ENCODE measurements at regions not wholly inside any gene's neighbourhood (a gene's known extent, or its start where the extent isn't known, plus 50 kb on each side); places are given as distances from the start of the nearest gene placed in this dataset.
"Not testable (repeated sequence)": the region's sequence is repeated elsewhere in the genome, so short reads cannot be mapped to it uniquely, and the experiment has no call there.

GRCh38 chr3:106836906-106837305 is 540.3 kb upstream of the CCDC54 start:
- DNase-seq: no peak

- no peak for DNase-seq
These were observed 539.6 kb upstream of the CCDC54 start for GRCh38 chr3:106837616-106838015.

GRCh38 chr3:106839576-106840280 is 537.5 kb upstream of the CCDC54 start:
- DNase-seq: no peak

- DNase-seq: no peak
These were observed 536.9 kb upstream of the CCDC54 start for GRCh38 chr3:106840319-106840718.

GRCh38 chr3:106842151-106842550 is 535.1 kb upstream of the CCDC54 start:
- DNase-seq: no peak

GRCh38 chr3:106844638-106845037 is 532.6 kb upstream of the CCDC54 start:
- DNase-seq: no peak

- DNase-seq: no peak
These were observed 529.1 kb upstream of the CCDC54 start for GRCh38 chr3:106848099-106848498.

GRCh38 chr3:106850437-106850836 is 526.8 kb upstream of the CCDC54 start:
- no peak for DNase-seq

GRCh38 chr3:106858321-106858720 is 518.9 kb upstream of the CCDC54 start:
- DNase-seq: not testable (repeated sequence)

- DNase-seq: no peak
These were observed 517.1 kb upstream of the CCDC54 start for GRCh38 chr3:106860182-106860581.

- DNase-seq: no peak
These were observed 515.2 kb upstream of the CCDC54 start for GRCh38 chr3:106862067-106862466.

- DNase-seq: no peak
These were observed 499.6 kb upstream of the CCDC54 start for GRCh38 chr3:106877627-106878026.

GRCh38 chr3:106880206-106880605 is 497.0 kb upstream of the CCDC54 start:
- DNase-seq: no peak

GRCh38 chr3:106881186-106881585 is 496.1 kb upstream of the CCDC54 start:
- no peak for DNase-seq

- DNase-seq: no peak
These were observed 494.9 kb upstream of the CCDC54 start for GRCh38 chr3:106882297-106882696.

- DNase-seq: no peak
These were observed 471.2 kb upstream of the CCDC54 start for GRCh38 chr3:106906074-106906473.

GRCh38 chr3:106908181-106908938 is 468.9 kb upstream of the CCDC54 start:
- no peak for DNase-seq

GRCh38 chr3:106913111-106913698 is 464.0 kb upstream of the CCDC54 start:
- DNase-seq: no peak

- DNase-seq: no peak
These were observed 463.3 kb upstream of the CCDC54 start for GRCh38 chr3:106913966-106914365.

GRCh38 chr3:106920609-106921008 is 456.6 kb upstream of the CCDC54 start:
- DNase-seq: no peak

GRCh38 chr3:106929081-106929480 is 448.2 kb upstream of the CCDC54 start:
- DNase-seq: no peak

GRCh38 chr3:106930086-106930485 is 447.2 kb upstream of the CCDC54 start:
- DNase-seq: no peak

- no peak for DNase-seq
These were observed 445.3 kb upstream of the CCDC54 start for GRCh38 chr3:106931904-106932303.

GRCh38 chr3:106936337-106936736 is 440.9 kb upstream of the CCDC54 start:
- DNase-seq: no peak
